ENCODE measurements at regions not wholly inside any gene's neighbourhood (a gene's known extent, or its start where the extent isn't known, plus 50 kb on each side); places are given as distances from the start of the nearest gene placed in this dataset.

DNA sequence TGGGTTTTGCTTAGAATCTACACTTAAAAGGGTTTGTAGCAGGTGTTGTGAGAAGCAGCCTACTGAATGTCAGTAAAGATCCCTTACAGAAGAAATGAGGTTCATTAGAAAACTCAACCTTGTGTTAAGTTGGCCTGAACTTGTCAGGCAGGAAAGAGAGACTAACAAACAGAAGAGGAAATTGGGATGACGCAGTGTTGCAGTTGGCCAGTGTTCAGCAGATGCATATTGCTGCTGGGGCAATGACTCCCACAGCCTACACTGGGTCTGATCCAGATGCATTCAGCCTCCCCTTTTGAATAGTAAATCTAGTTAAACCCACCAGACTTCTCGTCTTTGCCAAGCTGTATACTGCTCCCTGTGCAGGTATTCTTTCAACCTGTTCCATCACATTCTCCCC lies 409.4 kb downstream of the UBE2NL start:
- TF ChIP-seq, protein P1, sequence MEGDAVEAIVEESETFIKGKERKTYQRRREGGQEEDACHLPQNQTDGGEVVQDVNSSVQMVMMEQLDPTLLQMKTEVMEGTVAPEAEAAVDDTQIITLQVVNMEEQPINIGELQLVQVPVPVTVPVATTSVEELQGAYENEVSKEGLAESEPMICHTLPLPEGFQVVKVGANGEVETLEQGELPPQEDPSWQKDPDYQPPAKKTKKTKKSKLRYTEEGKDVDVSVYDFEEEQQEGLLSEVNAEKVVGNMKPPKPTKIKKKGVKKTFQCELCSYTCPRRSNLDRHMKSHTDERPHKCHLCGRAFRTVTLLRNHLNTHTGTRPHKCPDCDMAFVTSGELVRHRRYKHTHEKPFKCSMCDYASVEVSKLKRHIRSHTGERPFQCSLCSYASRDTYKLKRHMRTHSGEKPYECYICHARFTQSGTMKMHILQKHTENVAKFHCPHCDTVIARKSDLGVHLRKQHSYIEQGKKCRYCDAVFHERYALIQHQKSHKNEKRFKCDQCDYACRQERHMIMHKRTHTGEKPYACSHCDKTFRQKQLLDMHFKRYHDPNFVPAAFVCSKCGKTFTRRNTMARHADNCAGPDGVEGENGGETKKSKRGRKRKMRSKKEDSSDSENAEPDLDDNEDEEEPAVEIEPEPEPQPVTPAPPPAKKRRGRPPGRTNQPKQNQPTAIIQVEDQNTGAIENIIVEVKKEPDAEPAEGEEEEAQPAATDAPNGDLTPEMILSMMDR (IDR thresholded peaks at IDR 0.05): no peak
- Histone ChIP-seq H3K9me3 (no peaks in the 10 kb centered on the region), H3K4me3 (no peak overlapping the region), H3K27ac (no peak overlapping the region), H3K27me3 (no peaks in the 10 kb centered on the region), H3K4me1 (no peaks in the 10 kb centered on the region), H3K36me3 (no peaks in the 10 kb centered on the region)
- DNase-seq (no peak), ATAC-seq (no peak), FAIRE-seq (no peak)
- 51 to 57% methylated on average over 2 of the region's 2 CpGs for WGBS, 2 donors
- intact Hi-C loops (cut with DNase I): no loop called here

DNA sequence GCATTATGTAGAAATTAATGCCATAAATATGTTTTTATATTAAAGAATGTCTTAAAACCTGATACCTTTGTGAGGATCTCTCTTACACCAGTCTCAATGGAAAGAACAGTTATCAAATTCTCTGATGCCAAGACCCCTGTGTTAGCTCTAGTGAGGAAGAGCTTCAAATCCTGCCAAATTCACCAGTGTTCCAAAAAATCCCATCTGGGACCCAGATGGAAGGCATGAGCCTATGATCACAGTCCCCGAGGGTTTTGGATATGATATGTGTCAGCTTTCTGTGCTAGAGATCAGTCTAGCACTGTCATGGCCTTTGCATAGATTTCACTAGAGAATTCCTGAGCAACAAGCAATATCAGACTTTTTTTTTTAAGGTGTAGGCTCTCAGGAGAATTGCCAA lies 412.1 kb downstream of the UBE2NL start:
- TF ChIP-seq, protein P1 (IDR thresholded peaks at IDR 0.05): no peak
- intact Hi-C loops (cut with DNase I): no loop called here
- no peaks in the 10 kb centered on the region for H3K36me3 ChIP-seq
- no peak overlapping the region for H3K4me3 ChIP-seq
- FAIRE-seq (no peak), ATAC-seq (no peak), DNase-seq (no peak)
- no peaks in the 10 kb centered on the region for H3K4me1 ChIP-seq
- no peak overlapping the region for H3K27ac ChIP-seq
- 56 to 72% methylated on average over 1 of the region's 1 CpG for WGBS, 2 donors
- H3K27me3 ChIP-seq: no peaks in the 10 kb centered on the region
- no peaks in the 10 kb centered on the region for H3K9me3 ChIP-seq

DNA sequence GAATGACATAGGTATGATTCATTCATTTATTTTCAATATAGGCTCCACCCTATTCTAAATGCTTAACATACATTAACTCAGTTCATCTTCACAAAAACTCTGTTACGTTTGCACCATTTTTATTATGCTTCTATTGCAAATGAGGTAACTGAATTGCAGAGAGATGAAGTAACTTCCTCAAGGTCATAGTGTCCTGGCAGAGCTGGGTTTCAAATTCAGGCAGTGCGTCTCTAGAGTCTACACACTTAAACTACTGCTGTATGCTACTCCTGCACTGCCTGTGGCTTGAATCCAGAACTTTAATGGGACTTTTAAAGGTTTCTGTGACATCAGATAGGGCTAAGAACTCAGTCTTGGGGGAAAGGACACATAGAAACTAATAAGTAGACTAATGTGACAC lies 413.4 kb downstream of the UBE2NL start:
- Histone ChIP-seq H3K27ac (no peak overlapping the region), H3K27me3 (no peaks in the 10 kb centered on the region), H3K4me1 (no peaks in the 10 kb centered on the region), H3K9me3 (no peaks in the 10 kb centered on the region), H3K4me3 (no peak overlapping the region), H3K36me3 (no peaks in the 10 kb centered on the region)
- WGBS, 2 donors: 44 to 56% methylated on average over 2 of the region's 2 CpGs
- DNase-seq: no peak
- intact Hi-C loops (cut with DNase I): no loop called here
- ATAC-seq: no peak
- TF ChIP-seq, protein P1 (IDR thresholded peaks at IDR 0.05): no peak
- FAIRE-seq: no peak

DNA sequence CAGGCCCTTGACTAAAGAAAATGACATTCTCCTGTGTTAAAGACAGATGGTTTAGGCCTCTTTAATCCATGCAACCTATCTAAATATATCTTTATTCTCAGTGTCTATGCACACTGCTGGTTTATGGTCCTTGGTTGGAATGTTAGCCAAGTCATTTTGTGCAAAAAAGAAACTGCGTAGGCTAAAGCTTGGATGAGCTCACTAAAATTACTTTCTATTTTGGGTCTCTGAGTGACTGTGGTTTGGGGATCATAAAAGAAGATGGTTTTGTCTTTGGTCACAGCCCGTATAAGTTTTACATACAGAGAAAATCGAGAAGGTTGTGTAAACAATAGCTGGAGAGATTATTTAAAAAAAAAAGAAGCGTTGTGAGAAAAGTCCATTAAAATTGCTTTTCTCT lies 443.6 kb downstream of the UBE2NL start:
- DNase-seq (no peak), FAIRE-seq (no peak), ATAC-seq (no peak)
- TF ChIP-seq, protein P1 (IDR thresholded peaks at IDR 0.05): no peak
- intact Hi-C loops (cut with DNase I): no loop called here
- H3K4me1 ChIP-seq: no peaks in the 10 kb centered on the region
- no peaks in the 10 kb centered on the region for H3K36me3 ChIP-seq
- no peak overlapping the region for H3K27ac ChIP-seq
- H3K9me3 ChIP-seq: no peaks in the 10 kb centered on the region
- no peaks in the 10 kb centered on the region for H3K27me3 ChIP-seq
- H3K4me3 ChIP-seq: no peak overlapping the region
- WGBS, 2 donors: 61 to 69% methylated on average over 4 of the region's 4 CpGs

DNA sequence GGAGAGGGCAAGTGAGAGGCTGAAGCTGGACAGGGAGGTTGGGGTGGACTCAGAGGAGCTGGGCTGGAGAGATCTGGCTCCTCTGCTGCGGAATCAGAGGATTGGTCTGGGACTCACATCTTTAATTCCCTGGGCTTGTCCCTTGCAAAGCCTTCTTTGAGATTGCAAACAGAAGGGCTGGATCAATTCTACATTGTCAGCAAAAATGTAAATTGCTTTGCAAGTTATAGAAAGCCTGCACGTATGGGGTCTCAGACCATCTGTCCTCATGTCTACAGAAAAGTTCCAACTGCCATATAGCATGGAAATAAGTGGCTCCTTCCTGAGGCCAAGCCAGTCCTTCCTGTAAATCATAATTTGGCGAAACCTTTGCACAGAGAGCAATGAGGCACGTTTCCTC lies 449.6 kb downstream of the UBE2NL start:
- TF ChIP-seq, protein P1 (IDR thresholded peaks at IDR 0.05): no peak
- Histone ChIP-seq H3K36me3 (no peaks in the 10 kb centered on the region), H3K4me3 (no peak overlapping the region), H3K27ac (no peak overlapping the region), H3K9me3 (no peaks in the 10 kb centered on the region), H3K27me3 (no peaks in the 10 kb centered on the region), H3K4me1 (no peaks in the 10 kb centered on the region)
- DNase-seq: no peak
- no peak for FAIRE-seq
- intact Hi-C loops (cut with DNase I): no loop called here
- ATAC-seq: no peak
- WGBS, 2 donors: 53 to 59% methylated on average over 4 of the region's 4 CpGs
